ENCODE measurements at regions not wholly inside any gene's neighbourhood (a gene's known extent, or its start where the extent isn't known, plus 50 kb on each side); places are given as distances from the start of the nearest gene placed in this dataset.

GRCh38 chr1:55337801-55338447 is 122.8 kb upstream of the USP24 start:
- Histone ChIP-seq H3K4me2 (ENCODE audit: low read length) (no peak overlapping the region), H3K4me3 (ENCODE audit: low read length) (no peak overlapping the region), H3F3A (ENCODE audit: low read length, unreplicated experiment) (no peaks in the 10 kb centered on the region), H4K20me1 (ENCODE audit: low read length) (no peaks in the 10 kb centered on the region), H3K36me3 (ENCODE audit: low read depth, low read length) (no peaks in the 10 kb centered on the region), H2AFZ (ENCODE audit: low read length) (no peak overlapping the region), H3K9me2 (replicated peaks; ENCODE audit: low read length) (no peaks in the 10 kb centered on the region), H3K9me3 (ENCODE audit: low read length) (no peaks in the 10 kb centered on the region), H3K27me3 (ENCODE audit: low read length) (no peaks in the 10 kb centered on the region), H3K27ac (ENCODE audit: low read length) (no peak overlapping the region), H3K79me2 (ENCODE audit: low read length) (no peaks in the 10 kb centered on the region), H3K9ac (ENCODE audit: low read length) (no peak overlapping the region), H3K4me1 (ENCODE audit: insufficient read depth, low read length) (no peaks in the 10 kb centered on the region)
- intact Hi-C loops (cut with micrococcal nuclease) = loop anchor here (1.0 kb wide), 2 partner anchors 53 to 1247 kb away; no protein-coding TSS in a partner anchor
- CTCF ChIA-PET = interaction anchor here (0.7 to 1.1 kb wide), 5 partner anchors 28 to 195 kb away, joined by 3 to 8 read pairs (median 4); no protein-coding TSS in a partner anchor
- TF ChIP-seq EZH2phosphoT487 (IDR thresholded peaks at IDR 0.05; ENCODE audit: borderline replicate concordance, low read length) (no peak), CTCF (conservative IDR thresholded peaks at IDR 0.05; ENCODE audit: low read depth, low read length) (peak; percentile 72)
- peak; percentile 83 for ATAC-seq
- DNase-seq = peak; percentile 72
- POLR2A ChIA-PET (ENCODE audit: unreplicated experiment) = no interaction called here
- BruUV-seq (replicated peaks) = no TSS peak

- no peaks in the 10 kb centered on the region for H3K27me3 ChIP-seq (ENCODE audit: low read length)
- no peaks in the 10 kb centered on the region for H3K36me3 ChIP-seq (ENCODE audit: low read depth, low read length)
- no peak overlapping the region for H3K4me3 ChIP-seq (ENCODE audit: low read length)
- no peaks in the 10 kb centered on the region for H3K79me2 ChIP-seq (ENCODE audit: low read length)
- no peaks in the 10 kb centered on the region for H3K4me1 ChIP-seq (ENCODE audit: insufficient read depth, low read length)
- H2AFZ ChIP-seq (ENCODE audit: low read length) = no peak overlapping the region
- DNase-seq = no peak
- no peak for ATAC-seq
- no peak overlapping the region for H3K9ac ChIP-seq (ENCODE audit: low read length)
- no peaks in the 10 kb centered on the region for H3K9me3 ChIP-seq (ENCODE audit: low read length)
- H3K27ac ChIP-seq (ENCODE audit: low read length) = no peak overlapping the region
- no peaks in the 10 kb centered on the region for H3K9me2 ChIP-seq (replicated peaks; ENCODE audit: low read length)
- H3K4me2 ChIP-seq (ENCODE audit: low read length) = no peak overlapping the region
- no peak for TF ChIP-seq CTCF (conservative IDR thresholded peaks at IDR 0.05; ENCODE audit: low read depth, low read length)
- TF ChIP-seq EZH2phosphoT487 (IDR thresholded peaks at IDR 0.05; ENCODE audit: borderline replicate concordance, low read length) = no peak
- no peak for TF ChIP-seq EZH2 (IDR thresholded peaks at IDR 0.05; ENCODE audit: low read length, unreplicated experiment)
- no peaks in the 10 kb centered on the region for H4K20me1 ChIP-seq (ENCODE audit: low read length)
- CTCF ChIA-PET = no interaction called here
- BruUV-seq (replicated peaks) = no TSS peak
- H3F3A ChIP-seq (ENCODE audit: low read length, unreplicated experiment) = no peaks in the 10 kb centered on the region
- intact Hi-C loops (cut with micrococcal nuclease) = no loop called here
- POLR2A ChIA-PET (ENCODE audit: unreplicated experiment) = no interaction called here
Observed at GRCh38 chr1:55334797-55335196, 119.6 kb upstream of the USP24 start.

GRCh38 chr1:55334160-55334559 is 119.0 kb upstream of the USP24 start:
- no peak overlapping the region for H3K27ac ChIP-seq (ENCODE audit: low read length)
- no TSS peak for BruUV-seq (replicated peaks)
- H3K27me3 ChIP-seq (ENCODE audit: low read length) = no peaks in the 10 kb centered on the region
- TF ChIP-seq EZH2phosphoT487 (IDR thresholded peaks at IDR 0.05; ENCODE audit: borderline replicate concordance, low read length) (no peak), CTCF (conservative IDR thresholded peaks at IDR 0.05; ENCODE audit: low read depth, low read length) (no peak), EZH2 (IDR thresholded peaks at IDR 0.05; ENCODE audit: low read length, unreplicated experiment) (no peak)
- no peaks in the 10 kb centered on the region for H3F3A ChIP-seq (ENCODE audit: low read length, unreplicated experiment)
- no peaks in the 10 kb centered on the region for H4K20me1 ChIP-seq (ENCODE audit: low read length)
- ATAC-seq (no peak), DNase-seq (no peak)
- no peak overlapping the region for H3K4me2 ChIP-seq (ENCODE audit: low read length)
- H3K9ac ChIP-seq (ENCODE audit: low read length) = no peak overlapping the region
- no peak overlapping the region for H2AFZ ChIP-seq (ENCODE audit: low read length)
- ChIA-PET CTCF (no interaction called here), POLR2A (ENCODE audit: unreplicated experiment) (no interaction called here)
- no peaks in the 10 kb centered on the region for H3K9me3 ChIP-seq (ENCODE audit: low read length)
- no peaks in the 10 kb centered on the region for H3K9me2 ChIP-seq (replicated peaks; ENCODE audit: low read length)
- H3K4me1 ChIP-seq (ENCODE audit: insufficient read depth, low read length) = no peaks in the 10 kb centered on the region
- H3K79me2 ChIP-seq (ENCODE audit: low read length) = no peaks in the 10 kb centered on the region
- H3K36me3 ChIP-seq (ENCODE audit: low read depth, low read length) = no peaks in the 10 kb centered on the region
- intact Hi-C loops (cut with micrococcal nuclease) = no loop called here
- H3K4me3 ChIP-seq (ENCODE audit: low read length) = no peak overlapping the region
